ENCODE measurements at regions not wholly inside any gene's neighbourhood (a gene's known extent, or its start where the extent isn't known, plus 50 kb on each side); places are given as distances from the start of the nearest gene placed in this dataset.
A peak's percentile ranks its signal among the peaks of the same experiment; 100 is the strongest.

DNA sequence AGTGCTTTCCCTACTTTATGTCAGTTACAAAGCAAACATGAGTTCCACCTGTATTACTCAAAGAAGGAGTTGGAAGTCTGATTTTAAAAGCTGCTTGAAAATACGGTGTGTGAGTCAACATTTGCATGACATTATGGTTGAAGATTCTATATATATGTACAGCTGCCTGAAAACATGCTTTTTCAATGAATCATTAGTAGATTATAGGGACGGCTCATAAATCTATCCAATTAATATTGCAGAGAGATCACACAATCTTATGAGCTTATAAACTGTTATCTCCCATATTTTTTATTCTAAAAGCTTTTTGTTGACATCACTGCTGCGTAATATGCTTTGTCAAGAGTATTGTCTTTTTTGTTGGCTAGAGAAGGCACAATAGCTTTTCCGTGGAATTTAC is 873.8 kb downstream of the SLITRK6 start:
- Mint-ChIP-seq H3K36me3 (no peaks in the 10 kb centered on the region), H3K4me1 (no peaks in the 10 kb centered on the region), H3K9me3 (peaks cover 0 to 14% (median 4%) of the 10 kb centered on the region in 7 donors), H3K4me3 (no peak overlapping the region), H3K27me3 (no peaks in the 10 kb centered on the region), H3K27ac (no peak overlapping the region)
- H3K4me1 ChIP-seq (ENCODE audit: control insufficient read depth, insufficient read depth, low read length, poor library complexity, severe bottlenecking) = no peaks in the 10 kb centered on the region
- no peak overlapping the region for H3K27ac ChIP-seq (ENCODE audit: insufficient read depth, low read length, poor library complexity, severe bottlenecking)
- no peak for DNase-seq
- H3K36me3 ChIP-seq (ENCODE audit: control insufficient read depth, insufficient read depth, low read length) = no peaks in the 10 kb centered on the region
- no peak for ATAC-seq (ENCODE audit: low read depth in 2 of 2)
- H3K27me3 ChIP-seq (ENCODE audit: control insufficient read depth, insufficient read depth, low read length) = no peaks in the 10 kb centered on the region
- no peak overlapping the region for H3K4me3 ChIP-seq (ENCODE audit: low read depth, low read length)
- no peaks in the 10 kb centered on the region for H3K9me3 ChIP-seq (ENCODE audit: control insufficient read depth in 2 of 2, low read length in 2 of 2)

- Histone ChIP-seq H3K4me1 (ENCODE audit: control insufficient read depth, insufficient read depth, low read length, poor library complexity, severe bottlenecking) (no peaks in the 10 kb centered on the region), H3K27ac (ENCODE audit: insufficient read depth, low read length, poor library complexity, severe bottlenecking) (no peak overlapping the region), H3K36me3 (ENCODE audit: control insufficient read depth, insufficient read depth, low read length) (no peaks in the 10 kb centered on the region), H3K27me3 (ENCODE audit: control insufficient read depth, insufficient read depth, low read length) (no peaks in the 10 kb centered on the region), H3K4me3 (ENCODE audit: low read depth, low read length) (no peak overlapping the region), H3K9me3 (ENCODE audit: control insufficient read depth in 2 of 2, low read length in 2 of 2) (no peaks in the 10 kb centered on the region)
- Mint-ChIP-seq H3K4me1 (no peaks in the 10 kb centered on the region), H3K36me3 (no peaks in the 10 kb centered on the region), H3K27me3 (no peaks in the 10 kb centered on the region), H3K9me3 (peaks cover 0 to 10% (median 4%) of the 10 kb centered on the region in 7 donors), H3K27ac (no peak overlapping the region), H3K4me3 (no peak overlapping the region)
- DNase-seq (no peak), ATAC-seq (ENCODE audit: low read depth in 2 of 2) (no peak)
Observed at GRCh38 chr13:84923831-84924230, 875.4 kb downstream of the SLITRK6 start.

- no peaks in the 10 kb centered on the region for H3K36me3 Mint-ChIP-seq
- no peak for DNase-seq
- H3K36me3 ChIP-seq (ENCODE audit: control insufficient read depth, insufficient read depth, low read length) = no peaks in the 10 kb centered on the region
- H3K4me1 ChIP-seq (ENCODE audit: control insufficient read depth, insufficient read depth, low read length, poor library complexity, severe bottlenecking) = no peaks in the 10 kb centered on the region
- H3K9me3 Mint-ChIP-seq = peaks cover 0 to 4% (median 3%) of the 10 kb centered on the region in 7 donors
- no peak overlapping the region for H3K27ac Mint-ChIP-seq
- no peak overlapping the region for H3K4me3 Mint-ChIP-seq
- ATAC-seq (ENCODE audit: low read depth in 2 of 2) = no peak
- no peaks in the 10 kb centered on the region for H3K9me3 ChIP-seq (ENCODE audit: control insufficient read depth in 2 of 2, low read length in 2 of 2)
- H3K27ac ChIP-seq (ENCODE audit: insufficient read depth, low read length, poor library complexity, severe bottlenecking) = no peak overlapping the region
- H3K27me3 ChIP-seq (ENCODE audit: control insufficient read depth, insufficient read depth, low read length) = no peaks in the 10 kb centered on the region
- H3K4me1 Mint-ChIP-seq = no peaks in the 10 kb centered on the region
- H3K4me3 ChIP-seq (ENCODE audit: low read depth, low read length) = no peak overlapping the region
- no peaks in the 10 kb centered on the region for H3K27me3 Mint-ChIP-seq
Observed at GRCh38 chr13:84917252-84917878, 881.9 kb downstream of the SLITRK6 start.

DNA sequence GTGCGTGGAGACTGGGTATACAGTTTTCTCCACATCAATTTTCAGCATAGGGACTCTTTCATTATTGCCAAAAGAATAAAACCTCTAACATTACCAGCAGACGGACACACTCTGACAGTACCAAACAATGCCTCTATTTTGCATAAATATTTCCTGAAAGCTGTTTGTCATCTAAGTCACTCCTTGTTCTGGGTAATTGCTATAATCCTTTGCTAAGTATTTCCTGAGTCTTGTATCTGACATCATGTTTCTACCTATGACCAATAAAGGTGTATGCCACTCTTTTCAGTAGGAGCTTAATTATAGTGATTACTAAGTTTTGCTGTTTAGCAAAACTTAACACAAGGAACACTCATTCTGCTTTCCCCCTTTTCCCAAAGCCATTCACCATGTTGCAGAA is 886.5 kb downstream of the SLITRK6 start:
- H3K4me1 Mint-ChIP-seq = no peaks in the 10 kb centered on the region
- DNase-seq (no peak), ATAC-seq (ENCODE audit: low read depth in 2 of 2) (no peak)
- no peak overlapping the region for H3K27ac ChIP-seq (ENCODE audit: insufficient read depth, low read length, poor library complexity, severe bottlenecking)
- no peaks in the 10 kb centered on the region for H3K36me3 ChIP-seq (ENCODE audit: control insufficient read depth, insufficient read depth, low read length)
- no peaks in the 10 kb centered on the region for H3K27me3 ChIP-seq (ENCODE audit: control insufficient read depth, insufficient read depth, low read length)
- no peaks in the 10 kb centered on the region for H3K36me3 Mint-ChIP-seq
- no peak overlapping the region for H3K4me3 ChIP-seq (ENCODE audit: low read depth, low read length)
- no peaks in the 10 kb centered on the region for H3K4me1 ChIP-seq (ENCODE audit: control insufficient read depth, insufficient read depth, low read length, poor library complexity, severe bottlenecking)
- H3K27ac Mint-ChIP-seq = no peak overlapping the region
- no peaks in the 10 kb centered on the region for H3K9me3 ChIP-seq (ENCODE audit: control insufficient read depth in 2 of 2, low read length in 2 of 2)
- no peaks in the 10 kb centered on the region for H3K27me3 Mint-ChIP-seq
- H3K4me3 Mint-ChIP-seq = no peak overlapping the region
- H3K9me3 Mint-ChIP-seq = peaks cover 0 to 10% (median 3%) of the 10 kb centered on the region in 7 donors

GRCh38 chr13:84910423-84910822 is 888.8 kb downstream of the SLITRK6 start:
- Mint-ChIP-seq H3K27me3 (no peaks in the 10 kb centered on the region), H3K4me3 (no peak overlapping the region)

GRCh38 chr13:84903391-84903790 is 895.8 kb downstream of the SLITRK6 start:
- H3K27ac ChIP-seq (ENCODE audit: insufficient read depth, low read length, poor library complexity, severe bottlenecking) = no peak overlapping the region
- H3K4me1 ChIP-seq (ENCODE audit: control insufficient read depth, insufficient read depth, low read length, poor library complexity, severe bottlenecking) = no peaks in the 10 kb centered on the region
- H3K27ac Mint-ChIP-seq = no peak overlapping the region
- no peaks in the 10 kb centered on the region for H3K27me3 ChIP-seq (ENCODE audit: control insufficient read depth, insufficient read depth, low read length)
- peaks cover 2 to 15% (median 5%) of the 10 kb centered on the region in 7 donors for H3K9me3 Mint-ChIP-seq
- no peak for DNase-seq
- H3K27me3 Mint-ChIP-seq = no peaks in the 10 kb centered on the region
- no peaks in the 10 kb centered on the region for H3K4me1 Mint-ChIP-seq
- no peak overlapping the region for H3K4me3 Mint-ChIP-seq
- no peaks in the 10 kb centered on the region for H3K36me3 Mint-ChIP-seq
- H3K9me3 ChIP-seq (ENCODE audit: control insufficient read depth in 2 of 2, low read length in 2 of 2) = no peaks in the 10 kb centered on the region
- ATAC-seq (ENCODE audit: low read depth in 2 of 2) = no peak
- no peak overlapping the region for H3K4me3 ChIP-seq (ENCODE audit: low read depth, low read length)
- no peaks in the 10 kb centered on the region for H3K36me3 ChIP-seq (ENCODE audit: control insufficient read depth, insufficient read depth, low read length)

More at GRCh38 chr13:84910423-84910822, 888.8 kb downstream of the SLITRK6 start:
- H3K27ac Mint-ChIP-seq = no peak overlapping the region
- no peaks in the 10 kb centered on the region for H3K9me3 ChIP-seq (ENCODE audit: control insufficient read depth in 2 of 2, low read length in 2 of 2)
- ATAC-seq (ENCODE audit: low read depth in 2 of 2) (no peak), DNase-seq (no peak)
- H3K4me1 ChIP-seq (ENCODE audit: control insufficient read depth, insufficient read depth, low read length, poor library complexity, severe bottlenecking) = no peaks in the 10 kb centered on the region
- no peaks in the 10 kb centered on the region for H3K36me3 Mint-ChIP-seq
- no peaks in the 10 kb centered on the region for H3K4me1 Mint-ChIP-seq
- peaks cover 2 to 15% (median 4%) of the 10 kb centered on the region in 7 donors for H3K9me3 Mint-ChIP-seq
- no peak overlapping the region for H3K4me3 ChIP-seq (ENCODE audit: low read depth, low read length)
- H3K27me3 ChIP-seq (ENCODE audit: control insufficient read depth, insufficient read depth, low read length) = no peaks in the 10 kb centered on the region
- no peak overlapping the region for H3K27ac ChIP-seq (ENCODE audit: insufficient read depth, low read length, poor library complexity, severe bottlenecking)
- no peaks in the 10 kb centered on the region for H3K36me3 ChIP-seq (ENCODE audit: control insufficient read depth, insufficient read depth, low read length)

DNA sequence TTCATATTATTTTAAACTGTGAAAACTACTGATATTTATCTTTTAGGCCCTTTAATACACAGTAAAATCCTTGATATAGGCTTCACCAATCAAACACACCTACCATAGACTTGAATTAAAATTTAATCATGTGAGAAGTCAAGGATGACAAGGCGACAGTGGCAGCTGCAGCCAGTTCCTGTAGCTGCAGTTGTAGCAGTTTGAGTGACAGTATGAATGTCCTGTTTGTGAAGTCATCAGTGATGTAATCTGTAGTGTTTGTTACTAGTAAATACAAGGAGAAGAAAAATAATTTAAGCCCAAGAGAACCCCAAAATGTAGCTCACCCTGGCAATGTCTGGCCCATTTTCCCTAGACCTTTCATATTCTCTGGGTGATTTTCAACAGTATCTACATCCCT is 897.0 kb downstream of the SLITRK6 start:
- H3K4me3 ChIP-seq (ENCODE audit: low read depth, low read length) = no peak overlapping the region
- no peaks in the 10 kb centered on the region for H3K27me3 Mint-ChIP-seq
- DNase-seq = no peak
- H3K4me3 Mint-ChIP-seq = no peak overlapping the region
- no peak for ATAC-seq (ENCODE audit: low read depth in 2 of 2)
- no peaks in the 10 kb centered on the region for H3K27me3 ChIP-seq (ENCODE audit: control insufficient read depth, insufficient read depth, low read length)
- H3K4me1 Mint-ChIP-seq = no peaks in the 10 kb centered on the region
- H3K27ac Mint-ChIP-seq = no peak overlapping the region
- H3K27ac ChIP-seq (ENCODE audit: insufficient read depth, low read length, poor library complexity, severe bottlenecking) = no peak overlapping the region
- H3K36me3 ChIP-seq (ENCODE audit: control insufficient read depth, insufficient read depth, low read length) = no peaks in the 10 kb centered on the region
- no peaks in the 10 kb centered on the region for H3K9me3 ChIP-seq (ENCODE audit: control insufficient read depth in 2 of 2, low read length in 2 of 2)
- H3K9me3 Mint-ChIP-seq = peaks cover 2 to 12% (median 5%) of the 10 kb centered on the region in 7 donors
- H3K36me3 Mint-ChIP-seq = no peaks in the 10 kb centered on the region
- no peaks in the 10 kb centered on the region for H3K4me1 ChIP-seq (ENCODE audit: control insufficient read depth, insufficient read depth, low read length, poor library complexity, severe bottlenecking)

GRCh38 chr13:84896128-84896527 is 903.1 kb downstream of the SLITRK6 start:
- Mint-ChIP-seq H3K36me3 (no peaks in the 10 kb centered on the region), H3K9me3 (peaks cover 0 to 4% (median 0%) of the 10 kb centered on the region in 7 donors), H3K4me1 (no peaks in the 10 kb centered on the region), H3K27ac (no peak overlapping the region), H3K27me3 (no peaks in the 10 kb centered on the region), H3K4me3 (no peak overlapping the region)
- no peaks in the 10 kb centered on the region for H3K4me1 ChIP-seq (ENCODE audit: control insufficient read depth, insufficient read depth, low read length, poor library complexity, severe bottlenecking)
- H3K36me3 ChIP-seq (ENCODE audit: control insufficient read depth, insufficient read depth, low read length) = no peaks in the 10 kb centered on the region
- DNase-seq (peak in 1 of 3 donors; percentile 51), ATAC-seq (ENCODE audit: low read depth in 2 of 2) (no peak)
- no peak overlapping the region for H3K4me3 ChIP-seq (ENCODE audit: low read depth, low read length)
- no peaks in the 10 kb centered on the region for H3K9me3 ChIP-seq (ENCODE audit: control insufficient read depth in 2 of 2, low read length in 2 of 2)
- no peak overlapping the region for H3K27ac ChIP-seq (ENCODE audit: insufficient read depth, low read length, poor library complexity, severe bottlenecking)
- H3K27me3 ChIP-seq (ENCODE audit: control insufficient read depth, insufficient read depth, low read length) = no peaks in the 10 kb centered on the region
